HG03045 (cell line): ENCODE measurements at regions not wholly inside any gene's neighbourhood (a gene's known extent, or its start where the extent isn't known, plus 50 kb on each side); places are given as distances from the start of the nearest gene placed in this dataset.

Source experiments
- ATAC-seq: cut with Tn5 transposase; IDR thresholded peaks from one replicate; pipeline ENCODE4 v1.9.1; 2021; ENCODE audit warnings: mild to moderate bottlenecking, moderate library complexity; ENCODE audit not compliant: unreplicated experiment

DNA sequence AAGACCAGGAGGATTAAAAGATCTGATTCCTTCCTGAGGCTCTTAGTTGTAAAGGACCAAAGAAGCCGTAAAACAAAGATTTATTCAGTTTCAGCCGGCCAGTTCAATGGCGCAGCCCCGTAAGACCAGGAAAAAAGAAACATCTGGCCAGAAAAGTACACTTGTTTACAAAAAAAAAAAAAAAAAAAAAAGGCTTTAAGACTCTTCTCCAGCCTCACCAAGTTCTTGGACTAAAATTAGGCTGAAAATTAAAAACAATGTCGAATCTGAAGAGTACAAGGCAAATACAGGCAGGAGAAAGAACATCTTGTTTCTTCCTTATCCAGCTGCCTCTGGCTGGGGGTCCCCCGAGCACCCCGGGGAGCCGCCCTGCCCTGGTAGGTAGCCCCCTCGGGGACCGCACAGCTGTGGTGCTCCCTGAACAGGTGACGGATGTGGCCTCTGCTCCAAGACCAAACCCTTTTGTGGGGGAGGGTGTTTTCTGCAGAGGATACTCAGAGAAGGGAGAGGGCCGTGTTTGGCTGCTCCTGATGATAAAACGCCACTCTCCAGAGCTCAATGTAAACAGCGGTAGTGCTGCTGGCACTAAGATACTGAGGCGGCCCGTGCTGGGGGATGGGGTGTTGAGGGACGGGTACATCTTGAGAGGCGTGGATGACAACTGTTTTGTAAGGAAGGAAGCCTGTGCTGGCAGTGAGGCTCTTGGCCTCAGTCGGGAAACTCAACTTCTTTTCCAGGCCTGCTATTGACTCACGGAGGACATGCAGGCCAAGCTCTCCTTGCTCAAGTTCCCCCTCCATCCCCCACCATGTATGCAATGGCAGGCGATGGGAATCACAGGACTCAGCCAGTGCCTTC, 201.0 kb upstream of the DIO3 start:
- ATAC-seq: no peak

DNA sequence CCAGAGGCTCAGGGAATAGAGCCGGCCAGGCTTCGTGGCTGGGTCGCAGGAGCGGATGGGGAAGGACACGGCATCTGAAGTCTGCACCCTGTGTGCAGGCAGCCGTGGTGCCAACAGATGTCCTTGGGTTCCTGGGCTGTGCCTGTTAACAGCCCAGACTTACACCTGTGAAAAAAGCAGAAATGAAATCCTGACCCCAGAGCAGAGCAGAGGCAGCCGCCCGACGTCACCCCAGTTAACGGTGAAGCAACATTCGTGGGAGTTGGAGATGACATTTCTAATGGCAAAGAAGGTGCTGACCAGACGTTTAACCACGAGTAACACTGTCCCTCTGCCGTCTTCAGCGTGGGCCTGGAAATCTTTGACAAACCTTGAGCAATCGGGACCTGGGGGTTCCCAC, 200.3 kb upstream of the DIO3 start:
- no peak for ATAC-seq

DNA sequence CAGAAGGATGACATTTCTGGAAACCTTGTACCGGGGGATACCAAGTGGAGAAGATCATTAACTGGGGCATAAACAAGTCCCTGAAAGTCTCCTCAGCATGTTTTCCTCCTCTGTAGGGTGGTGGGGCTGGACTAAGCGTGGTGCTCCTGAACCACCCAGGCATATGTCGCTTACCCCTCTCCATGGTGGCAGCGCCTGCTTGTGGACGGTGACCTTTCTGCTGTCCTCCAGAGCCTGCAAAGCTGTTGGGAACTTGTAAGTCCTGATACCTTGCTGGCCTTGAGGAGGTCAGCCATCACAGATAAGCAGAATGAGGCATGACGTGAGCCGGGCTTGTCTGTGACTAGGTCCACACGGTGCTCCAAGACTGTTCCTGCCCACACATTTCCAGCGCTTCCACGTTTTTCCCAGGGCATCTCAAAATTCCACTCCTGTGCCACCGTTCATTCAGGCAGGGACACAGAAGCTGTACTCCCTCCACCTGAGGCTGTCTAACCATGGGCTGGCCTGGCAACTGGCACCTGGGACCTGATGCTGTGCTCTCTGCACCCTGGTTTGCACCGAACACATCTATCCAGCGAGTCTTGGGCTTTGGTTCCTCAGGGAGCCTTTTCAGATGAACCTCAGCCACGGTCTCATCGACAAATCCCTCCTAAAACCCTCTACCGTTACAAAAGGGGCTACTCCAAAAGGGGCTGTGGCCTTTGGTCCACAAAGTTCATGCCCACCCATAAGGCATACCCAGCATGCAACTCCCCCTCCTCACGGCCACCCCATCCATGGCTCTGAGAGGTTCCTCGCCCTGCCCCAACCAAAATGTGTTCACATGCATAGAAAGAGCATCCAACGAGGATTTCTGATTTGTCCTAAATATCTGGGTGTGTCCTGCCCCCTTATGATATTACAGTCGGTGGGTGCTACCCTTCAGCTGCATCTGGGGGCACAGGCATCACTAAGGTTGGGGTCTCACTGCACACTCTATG, 199.6 kb upstream of the DIO3 start:
- ATAC-seq: no peak

DNA sequence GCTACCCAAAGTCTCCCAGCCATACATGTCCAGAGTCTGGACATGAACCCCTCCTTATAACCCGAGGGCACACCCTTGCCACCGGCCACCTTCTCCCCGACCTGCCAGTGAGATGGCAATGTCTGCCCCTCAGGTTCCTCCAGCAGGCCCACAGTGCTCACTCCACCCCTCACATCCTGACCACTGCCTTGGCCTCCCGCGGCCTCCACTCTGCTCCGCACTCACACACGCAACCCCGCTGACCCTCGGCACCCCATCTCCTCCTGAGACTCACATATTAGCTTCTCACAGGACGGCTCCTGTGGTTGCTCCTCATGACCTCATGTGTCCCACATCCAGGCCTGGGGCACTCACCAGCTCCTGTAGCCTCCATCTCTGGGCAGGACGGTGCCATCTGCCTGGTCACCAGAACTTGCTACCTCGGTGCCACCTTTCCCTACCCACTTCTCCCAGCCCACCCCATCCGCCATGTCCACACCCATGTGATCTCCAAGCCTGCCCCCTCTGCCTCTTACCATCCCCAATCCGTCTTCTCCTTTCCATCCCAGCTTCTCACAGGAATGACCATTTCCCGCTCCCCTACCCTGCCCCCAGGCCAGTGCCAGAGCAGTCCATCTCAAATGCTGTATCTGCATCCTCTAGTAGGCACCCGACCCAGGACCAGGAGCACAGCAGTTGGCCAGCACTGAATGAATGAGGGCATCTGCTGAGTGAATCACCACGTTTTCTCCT, 198.6 kb upstream of the DIO3 start:
- no peak for ATAC-seq

DNA sequence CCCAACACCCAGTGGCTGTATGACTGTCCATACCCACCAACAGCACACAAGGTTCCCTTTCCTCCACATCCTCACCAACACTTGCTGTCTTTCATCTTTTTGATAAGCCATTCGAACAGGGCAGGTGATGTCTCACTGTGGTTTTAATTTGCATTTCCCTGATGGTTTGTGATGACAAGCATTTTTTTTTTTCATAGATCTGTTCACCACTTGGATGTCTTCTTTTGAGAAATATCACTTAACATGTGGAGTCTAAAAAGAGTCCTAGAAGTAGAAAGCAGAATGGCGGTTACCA, 198.1 kb upstream of the DIO3 start:
- no peak for ATAC-seq

DNA sequence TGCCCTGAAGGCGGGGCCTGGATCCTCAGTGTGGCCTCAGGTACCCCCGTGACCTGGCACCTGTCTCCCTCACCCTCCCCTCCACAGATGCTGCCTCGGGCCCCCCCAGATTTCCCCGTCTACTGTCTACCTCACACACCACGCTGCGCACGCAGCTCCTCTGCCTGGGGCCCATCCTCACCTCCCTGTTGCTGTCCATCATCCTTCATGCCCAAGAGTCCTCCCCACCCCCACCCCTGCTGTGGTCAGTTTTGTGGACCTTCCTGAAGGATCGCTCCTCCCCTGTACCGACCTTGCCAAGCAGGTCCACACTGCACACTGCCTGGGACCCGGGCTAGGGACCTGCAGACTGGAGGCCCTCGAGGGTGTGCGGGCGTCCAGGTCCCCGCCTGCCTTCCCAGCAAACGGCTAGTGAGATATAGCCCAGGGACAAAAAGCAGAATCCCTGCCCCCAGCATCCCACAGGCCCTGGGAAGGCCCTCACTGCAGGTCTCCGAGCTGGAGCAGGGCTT, 197.4 kb upstream of the DIO3 start:
- no peak for ATAC-seq

DNA sequence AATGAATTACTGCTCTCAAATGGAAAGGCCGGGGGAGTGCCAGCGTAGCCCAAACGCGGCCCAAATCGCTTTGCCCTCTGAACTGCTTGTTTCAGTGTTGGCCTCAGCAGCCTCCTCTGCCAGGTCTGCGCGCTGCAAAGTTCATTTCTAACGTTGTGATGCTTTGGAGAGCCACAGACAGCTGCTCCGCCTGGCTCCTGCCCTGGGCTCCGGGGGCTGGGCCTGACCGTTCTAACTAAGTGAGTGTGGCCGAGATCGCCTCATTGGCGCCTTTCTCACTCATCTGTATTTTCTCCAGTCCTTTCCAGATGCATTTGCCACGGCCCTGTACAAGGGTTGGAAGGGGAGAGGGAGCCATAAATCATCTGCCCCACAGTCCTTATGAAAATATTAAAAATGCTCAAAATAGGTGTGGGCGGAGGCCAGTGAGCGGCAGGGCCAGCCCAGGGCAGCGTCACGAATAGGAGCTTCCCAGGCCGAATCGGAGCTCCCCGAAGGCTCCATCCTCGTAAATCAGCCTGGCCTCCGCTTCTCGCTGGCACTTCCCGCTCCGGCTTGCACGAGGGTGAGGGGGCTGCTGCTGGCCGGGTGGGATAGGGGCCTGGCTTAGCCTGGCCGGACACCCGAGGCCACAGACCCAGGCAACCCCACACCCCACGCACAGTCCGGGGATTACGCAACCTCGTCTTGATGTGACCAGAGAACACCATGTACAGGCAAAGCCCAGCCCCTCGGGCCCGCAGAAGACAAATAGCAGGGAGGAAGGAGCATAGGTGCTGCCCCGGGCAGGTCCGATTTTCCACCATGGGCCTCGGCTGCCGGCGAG, 196.6 kb upstream of the DIO3 start:
- no peak for ATAC-seq

DNA sequence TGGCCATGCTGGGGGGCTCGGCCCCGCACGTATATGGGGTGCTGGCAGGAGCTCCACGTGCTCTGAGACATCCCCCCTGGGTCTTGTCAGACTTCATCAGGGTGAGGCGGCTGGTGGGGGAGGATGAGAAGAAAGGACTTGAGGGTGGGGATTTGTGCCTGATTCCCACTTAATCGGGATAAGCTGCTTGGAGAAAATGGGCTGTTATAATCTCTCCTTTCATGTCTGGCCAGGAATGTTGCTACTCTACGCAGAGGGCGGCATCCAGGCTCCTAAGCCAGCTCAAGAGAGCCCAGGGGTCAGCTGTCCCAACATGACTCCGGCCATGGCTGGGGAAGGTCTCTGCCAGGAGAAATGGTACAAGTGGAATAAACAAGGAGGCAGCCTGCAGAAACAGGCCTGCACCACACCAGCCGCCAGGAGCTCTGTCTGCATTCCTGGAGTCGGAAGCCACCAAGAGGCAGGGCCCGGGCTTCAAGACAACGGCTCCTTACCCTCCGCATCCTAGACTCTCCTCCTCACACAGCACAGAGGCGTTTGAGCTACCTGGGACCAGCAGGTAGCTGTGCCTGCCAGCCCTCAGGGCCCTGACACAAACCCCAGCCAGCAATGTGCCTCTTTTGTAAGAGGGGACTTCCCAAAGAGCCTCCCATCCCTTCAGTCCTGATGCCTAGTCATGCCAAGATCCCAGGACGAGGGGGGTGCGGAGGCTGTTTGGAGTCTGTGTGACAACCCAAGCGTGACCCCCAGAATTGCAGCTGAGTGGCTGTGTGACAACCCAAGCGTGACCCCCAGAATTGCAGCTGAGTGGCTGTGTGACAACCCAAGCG, 195.8 kb upstream of the DIO3 start:
- ATAC-seq: no peak

DNA sequence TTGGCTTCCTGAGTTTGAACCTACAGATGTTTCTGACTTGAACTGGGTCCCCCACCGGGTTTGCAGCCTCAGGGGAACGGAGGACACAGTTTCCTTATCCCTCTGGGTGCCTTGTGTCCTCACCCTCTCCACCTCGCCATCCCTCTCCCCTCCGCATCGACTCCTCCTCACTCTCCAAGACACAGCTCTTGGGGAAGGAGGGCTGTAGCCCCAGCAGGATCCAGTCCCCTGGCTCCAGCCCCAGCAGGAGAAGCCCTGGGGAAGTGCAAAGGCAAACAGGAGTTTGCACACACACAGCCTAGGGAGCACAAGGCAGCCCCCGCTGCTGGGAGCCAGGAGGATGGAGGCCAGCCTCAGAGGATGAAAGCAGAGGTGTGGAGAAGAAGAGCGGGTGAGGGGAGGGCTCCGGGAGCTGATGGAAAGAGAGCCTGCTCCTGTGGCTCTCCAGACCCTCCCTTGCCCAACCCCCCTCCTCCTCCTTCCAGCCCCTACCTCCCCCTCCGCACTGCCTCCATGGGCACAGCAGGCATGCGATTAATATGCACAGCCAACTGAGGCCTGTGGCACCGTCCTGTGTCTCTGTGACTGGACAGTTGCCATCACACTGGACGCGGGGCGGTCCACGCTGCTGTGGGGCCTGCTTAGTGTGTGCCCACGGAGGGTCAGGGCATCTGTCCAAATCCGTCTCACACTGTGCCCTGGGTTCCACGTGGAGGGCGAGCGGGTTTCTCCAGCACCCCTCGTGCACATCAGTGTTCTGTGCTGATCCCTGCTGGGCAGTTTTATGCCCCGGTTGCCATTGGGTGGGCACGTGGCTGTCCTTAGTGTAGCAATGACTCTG, 193.7 kb upstream of the DIO3 start:
- ATAC-seq: no peak

DNA sequence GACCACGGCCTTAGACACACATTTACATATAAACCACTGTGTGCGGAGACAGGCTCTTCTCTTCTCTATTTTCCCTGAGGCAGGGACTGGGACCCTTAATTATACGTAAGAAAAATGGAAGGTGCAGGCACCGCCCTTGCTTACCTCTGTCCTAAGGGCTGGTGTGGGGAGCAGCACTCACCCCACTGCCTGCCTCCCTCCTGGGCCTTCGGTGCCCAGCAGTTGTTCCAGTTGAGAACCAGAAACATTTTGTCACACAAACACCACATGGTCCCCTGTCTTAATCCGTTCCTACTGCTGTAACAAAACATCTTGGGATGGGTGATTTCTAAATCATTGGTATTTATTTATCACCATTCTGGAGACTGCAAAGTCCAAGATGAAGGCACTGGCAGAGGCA, 192.7 kb upstream of the DIO3 start:
- no peak for ATAC-seq

DNA sequence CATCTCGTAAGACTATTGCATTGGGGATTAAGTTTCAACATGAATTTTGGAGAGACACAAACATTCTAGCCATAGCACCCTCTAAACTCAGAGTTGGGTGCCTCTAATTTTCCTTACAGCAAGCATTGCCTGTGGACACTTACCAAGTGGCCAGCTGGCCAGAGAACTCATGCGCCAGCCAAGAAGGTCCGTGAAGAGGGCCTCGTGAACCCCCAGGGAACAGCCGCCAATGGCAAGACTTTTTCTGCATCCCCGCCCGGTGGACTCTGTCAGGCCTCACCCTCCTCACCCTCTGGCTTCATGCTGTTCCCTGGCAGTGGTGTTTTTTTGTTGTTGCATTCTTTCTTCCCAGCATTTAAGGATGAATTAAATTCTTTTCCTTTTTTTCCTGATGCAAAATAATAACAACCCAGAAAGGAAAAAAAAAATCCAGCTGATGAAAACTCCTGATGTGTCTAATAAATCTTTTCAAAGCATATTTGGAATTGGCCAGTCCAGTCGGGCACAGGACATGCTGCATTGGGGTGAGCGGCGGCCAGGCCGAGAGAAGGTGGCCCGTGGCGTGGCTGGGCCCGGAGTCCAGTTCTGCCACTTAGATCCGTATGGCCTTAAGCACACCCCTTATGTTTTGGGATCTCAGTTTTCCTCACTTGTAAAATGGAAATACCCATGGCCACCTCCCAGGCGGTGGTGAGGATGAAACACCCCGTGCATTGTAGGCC, 191.9 kb upstream of the DIO3 start:
- no peak for ATAC-seq

DNA sequence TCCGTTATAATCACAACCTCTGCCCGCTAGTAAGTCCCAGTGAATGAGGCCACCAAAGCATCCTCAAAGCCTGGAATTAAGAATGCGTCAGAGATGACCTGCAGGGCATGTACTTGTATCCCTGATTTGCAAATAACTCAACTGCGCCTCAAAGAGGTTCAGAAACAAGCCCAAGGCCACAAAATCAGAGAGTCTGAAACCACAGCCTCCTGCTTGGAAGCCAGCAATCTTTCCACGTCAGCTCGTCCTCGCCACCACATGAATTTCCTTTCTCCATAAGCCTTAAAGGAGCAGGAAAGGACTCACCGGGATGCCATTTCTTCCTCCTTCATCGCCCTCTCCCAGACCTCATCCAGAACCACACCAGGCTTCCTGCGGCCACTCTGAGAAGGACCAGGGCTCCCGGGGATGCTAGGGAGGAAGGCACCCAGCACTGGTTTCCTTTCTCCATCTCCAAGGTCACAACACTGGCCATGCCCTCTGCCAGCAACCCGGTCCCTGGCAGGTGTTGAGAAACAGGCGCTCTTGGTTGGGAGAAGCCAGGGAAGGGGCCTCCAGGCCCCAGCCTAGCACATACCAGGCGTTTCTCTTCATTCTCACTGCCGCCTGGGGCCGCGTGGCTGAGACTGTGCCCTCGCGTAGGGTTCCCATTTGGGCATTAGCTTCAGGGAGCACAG, 191.2 kb upstream of the DIO3 start:
- ATAC-seq: no peak

DNA sequence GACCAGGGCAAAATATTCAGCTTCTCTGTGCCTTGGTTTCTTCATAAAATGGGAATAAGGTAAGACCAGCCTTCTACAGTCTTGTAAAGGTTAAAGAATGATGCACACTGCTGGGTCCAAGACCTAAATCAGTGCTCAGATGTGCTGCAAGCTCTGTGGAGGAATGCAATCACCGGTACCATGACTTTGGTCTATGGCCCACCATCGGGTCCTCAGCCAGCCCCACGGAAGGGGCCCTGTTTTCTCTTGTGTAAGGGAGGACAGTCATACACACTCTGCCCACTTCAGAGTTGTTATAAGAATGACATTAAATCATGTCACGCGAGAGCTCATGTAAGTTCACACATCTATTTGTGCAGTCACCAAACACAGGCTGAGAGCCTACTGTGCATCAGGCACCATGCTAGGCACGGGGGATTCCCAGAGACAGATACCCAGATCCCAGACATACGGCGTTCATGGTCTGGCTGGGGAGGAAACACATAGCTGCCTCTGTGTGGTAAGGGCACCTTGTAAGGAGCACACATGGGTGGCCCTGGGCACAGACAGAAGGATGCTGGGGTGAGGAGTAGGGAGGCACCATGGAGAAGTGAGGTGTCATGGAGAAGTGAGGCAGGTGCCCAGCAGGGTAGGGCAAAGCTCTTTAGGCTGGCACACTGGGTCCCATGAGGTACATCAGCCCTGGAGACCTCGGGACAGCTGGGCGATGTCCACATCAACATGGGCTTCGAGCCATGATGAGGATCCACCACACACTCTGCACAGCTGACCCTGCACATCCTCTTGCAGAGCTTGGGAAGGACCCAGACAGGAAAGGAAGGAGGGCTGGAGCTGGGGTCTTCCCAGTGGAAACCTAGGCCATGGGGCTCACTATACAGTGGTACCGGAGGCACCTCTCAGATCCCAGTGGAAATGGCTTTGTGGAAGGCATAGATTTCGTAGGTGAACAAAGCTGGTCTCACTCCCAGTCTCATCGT, 190.4 kb upstream of the DIO3 start:
- ATAC-seq: no peak

DNA sequence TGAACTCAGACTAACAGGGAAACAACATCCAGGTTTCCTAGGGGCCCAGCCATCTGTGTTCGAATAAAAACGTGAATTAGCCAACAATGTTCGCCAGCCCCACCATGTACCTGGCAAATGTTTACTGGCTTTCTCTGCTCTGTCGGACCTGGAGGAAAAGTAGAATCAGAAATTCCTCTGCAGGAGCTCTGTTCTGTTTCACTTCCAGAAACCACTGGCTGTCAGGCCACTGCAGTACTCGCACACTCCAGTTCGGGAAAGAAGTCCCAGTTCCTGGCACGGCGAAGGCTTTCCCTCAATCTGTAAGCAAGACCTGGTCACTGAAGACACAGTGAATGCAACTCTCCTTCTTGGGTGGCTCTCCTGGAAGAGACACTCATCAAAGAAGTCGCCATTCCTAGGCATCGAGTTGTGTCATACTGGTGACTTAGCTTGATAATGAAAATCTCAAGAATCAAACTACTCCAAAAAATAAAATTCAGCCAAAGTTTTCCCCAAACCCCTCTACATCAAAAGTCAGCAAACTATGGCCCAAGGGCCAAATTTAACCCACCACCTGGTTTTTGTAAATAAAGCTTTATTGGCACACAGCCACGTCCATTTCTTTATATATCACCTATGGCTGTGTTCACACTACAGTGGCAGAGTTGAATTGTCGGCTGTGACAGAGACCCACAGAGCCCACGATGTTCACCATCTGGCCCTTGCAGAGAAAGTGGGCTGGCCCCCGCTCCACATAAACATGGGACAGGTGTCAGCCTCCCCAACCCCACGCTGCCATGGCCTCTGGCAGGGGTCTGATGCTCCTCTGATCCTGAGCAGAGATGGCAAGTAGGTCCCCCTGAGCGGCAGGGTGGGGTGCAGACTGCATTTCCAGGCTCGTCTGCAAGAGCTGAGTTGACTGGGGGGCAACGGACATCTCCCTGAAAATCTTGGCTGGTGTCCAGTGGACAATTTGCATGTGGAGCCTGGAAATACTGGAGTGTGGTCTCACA, 189.2 kb upstream of the DIO3 start:
- no peak for ATAC-seq
